ENCODE measurements at regions not wholly inside any gene's neighbourhood (a gene's known extent, or its start where the extent isn't known, plus 50 kb on each side); places are given as distances from the start of the nearest gene placed in this dataset.

- TF ChIP-seq POLR2A (IDR thresholded peaks at IDR 0.05), result no peak
- TF ChIP-seq CTCF (IDR thresholded peaks at IDR 0.05), result no peak
- Histone ChIP-seq H3K27me3 (no peaks in the 10 kb centered on the region), H3K27ac (no peak overlapping the region), H3K36me3 (no peaks in the 10 kb centered on the region), H3K4me1 (no peaks in the 10 kb centered on the region), H3K9me3 (no peaks in the 10 kb centered on the region), H3K4me3 (replicated peaks in 1 of 3) (no peak overlapping the region)
- intact Hi-C loops (cut with DNase I), result no loop called here
- no peak for DNase-seq
- WGBS, 2 donors, result 93 to 100% methylated on average over 1 of the region's 1 CpG
Measured at GRCh38 chr7:25313526-25313925, 85.2 kb upstream of the NPVF start.

- TF ChIP-seq CTCF (IDR thresholded peaks at IDR 0.05) (no peak), POLR2A (IDR thresholded peaks at IDR 0.05) (no peak)
- no peak for DNase-seq
- Histone ChIP-seq H3K27me3 (no peaks in the 10 kb centered on the region), H3K9me3 (no peaks in the 10 kb centered on the region), H3K36me3 (no peaks in the 10 kb centered on the region), H3K27ac (no peak overlapping the region), H3K4me1 (no peaks in the 10 kb centered on the region), H3K4me3 (replicated peaks in 1 of 3) (no peak overlapping the region)
- intact Hi-C loops (cut with DNase I), result no loop called here
- 82 to 85% methylated on average over 5 of the region's 5 CpGs for WGBS, 2 donors
Measured at GRCh38 chr7:25314094-25314730, 85.9 kb upstream of the NPVF start.

- H3K9me3 ChIP-seq, result no peaks in the 10 kb centered on the region
- no peak overlapping the region for H3K27ac ChIP-seq
- no peaks in the 10 kb centered on the region for H3K36me3 ChIP-seq
- no peaks in the 10 kb centered on the region for H3K4me1 ChIP-seq
- DNase-seq, result no peak
- no peak for TF ChIP-seq POLR2A (IDR thresholded peaks at IDR 0.05)
- TF ChIP-seq CTCF (IDR thresholded peaks at IDR 0.05), result no peak
- 91 to 96% methylated on average over 10 of the region's 10 CpGs for WGBS, 2 donors
- intact Hi-C loops (cut with DNase I), result no loop called here
- H3K4me3 ChIP-seq (replicated peaks in 1 of 3), result no peak overlapping the region
- no peaks in the 10 kb centered on the region for H3K27me3 ChIP-seq
Measured at GRCh38 chr7:25314731-25315267, 86.5 kb upstream of the NPVF start.

- H3K4me3 ChIP-seq (replicated peaks in 1 of 3), result no peak overlapping the region
- H3K27ac ChIP-seq, result no peak overlapping the region
- no peaks in the 10 kb centered on the region for H3K36me3 ChIP-seq
- WGBS, 2 donors, result 59 to 95% methylated on average over 2 of the region's 2 CpGs
- H3K9me3 ChIP-seq, result no peaks in the 10 kb centered on the region
- no peak for TF ChIP-seq CTCF (IDR thresholded peaks at IDR 0.05)
- no peak for TF ChIP-seq POLR2A (IDR thresholded peaks at IDR 0.05)
- no peak for DNase-seq
- H3K4me1 ChIP-seq, result peaks cover 0 to 3% of the 10 kb centered on the region in 2 donors
- H3K27me3 ChIP-seq, result no peaks in the 10 kb centered on the region
- intact Hi-C loops (cut with DNase I), result no loop called here
Measured at GRCh38 chr7:25316366-25316765, 88.1 kb upstream of the NPVF start.

- Histone ChIP-seq H3K36me3 (no peaks in the 10 kb centered on the region), H3K4me1 (peaks cover 0 to 8% of the 10 kb centered on the region in 2 donors), H3K9me3 (no peaks in the 10 kb centered on the region), H3K27me3 (no peaks in the 10 kb centered on the region), H3K4me3 (replicated peaks in 1 of 3) (no peak overlapping the region), H3K27ac (no peak overlapping the region)
- no peak for DNase-seq
- WGBS, 2 donors, result 98 to 100% methylated on average over 1 of the region's 1 CpG
- intact Hi-C loops (cut with DNase I), result no loop called here
- TF ChIP-seq POLR2A (IDR thresholded peaks at IDR 0.05) (no peak), CTCF (IDR thresholded peaks at IDR 0.05) (no peak)
Measured at GRCh38 chr7:25318047-25318446, 89.8 kb upstream of the NPVF start.
